HG03354 (cell line): ENCODE measurements at regions not wholly inside any gene's neighbourhood (a gene's known extent, or its start where the extent isn't known, plus 50 kb on each side); places are given as distances from the start of the nearest gene placed in this dataset.

ENCODE experiments used
- ATAC-seq: cut with Tn5 transposase; IDR thresholded peaks from one replicate; pipeline ENCODE4 v1.9.1; 2021; ENCODE audit warnings: mild to moderate bottlenecking; ENCODE audit not compliant: unreplicated experiment, poor library complexity, severe bottlenecking

DNA sequence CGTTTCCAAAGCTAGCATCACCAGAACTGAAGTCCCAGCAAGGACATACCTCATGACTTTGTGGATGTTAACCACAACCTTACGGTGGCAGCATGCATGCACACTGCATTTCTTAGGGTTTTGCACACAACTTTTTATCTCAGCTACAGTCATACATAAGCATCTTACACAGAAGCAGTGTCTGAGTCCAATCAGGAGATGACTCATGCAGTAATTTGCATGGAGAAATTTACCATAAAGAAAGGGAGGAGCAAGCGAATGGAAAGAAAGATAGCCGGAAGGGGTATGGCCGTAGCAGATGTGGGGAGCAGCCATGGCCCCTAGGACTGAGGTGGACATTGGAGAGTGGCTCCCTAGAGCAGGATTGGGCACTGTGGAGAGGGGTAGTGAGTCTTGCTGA, 522.5 kb downstream of the GALR1 start:
- no peak for ATAC-seq

DNA sequence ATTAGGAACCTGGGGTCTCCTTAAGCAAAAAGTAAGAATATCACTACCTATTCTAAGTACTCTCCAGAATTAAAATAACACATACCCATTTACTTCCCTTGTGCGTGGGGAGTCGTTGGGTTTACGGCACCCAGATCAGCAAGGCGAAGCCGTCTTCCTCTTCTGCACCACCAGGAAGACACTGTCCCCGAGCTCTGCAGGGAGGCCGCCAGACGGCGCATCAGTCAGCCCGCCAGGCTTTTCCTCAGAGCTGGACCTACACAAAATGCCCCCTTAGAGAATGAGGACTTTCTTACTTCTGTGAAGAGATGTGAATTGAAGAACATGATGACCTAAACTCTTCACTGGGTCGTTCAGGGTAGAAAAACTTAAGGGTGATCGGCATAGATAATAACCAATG, 526.5 kb downstream of the GALR1 start:
- ATAC-seq, result no peak

DNA sequence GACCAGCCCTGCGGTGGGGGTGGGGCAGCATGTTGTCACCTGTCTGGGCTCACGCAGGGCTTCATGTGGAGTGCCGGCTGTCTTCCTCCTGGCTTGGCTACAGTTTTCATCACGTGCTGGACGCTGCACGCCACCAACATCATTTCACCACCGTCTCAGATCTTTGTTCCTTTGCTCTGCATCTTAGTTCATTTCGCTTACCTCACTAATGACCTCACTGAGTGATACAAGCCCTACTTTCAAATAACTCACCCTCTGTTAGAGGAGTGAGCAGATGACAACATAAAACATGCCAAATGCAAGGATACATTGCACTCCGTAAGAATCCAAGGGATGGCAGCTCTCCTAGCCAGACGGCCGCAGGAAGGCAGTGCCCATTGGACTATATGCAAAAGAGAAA, 527.5 kb downstream of the GALR1 start:
- ATAC-seq, result no peak

- ATAC-seq, result no peak
Observed at GRCh38 chr18:77784759-77785379, 535.2 kb downstream of the GALR1 start.

- no peak for ATAC-seq
Observed at GRCh38 chr18:77785415-77785975, 535.8 kb downstream of the GALR1 start.

- no peak for ATAC-seq
Observed at GRCh38 chr18:77803024-77803423, 553.4 kb downstream of the GALR1 start.

DNA sequence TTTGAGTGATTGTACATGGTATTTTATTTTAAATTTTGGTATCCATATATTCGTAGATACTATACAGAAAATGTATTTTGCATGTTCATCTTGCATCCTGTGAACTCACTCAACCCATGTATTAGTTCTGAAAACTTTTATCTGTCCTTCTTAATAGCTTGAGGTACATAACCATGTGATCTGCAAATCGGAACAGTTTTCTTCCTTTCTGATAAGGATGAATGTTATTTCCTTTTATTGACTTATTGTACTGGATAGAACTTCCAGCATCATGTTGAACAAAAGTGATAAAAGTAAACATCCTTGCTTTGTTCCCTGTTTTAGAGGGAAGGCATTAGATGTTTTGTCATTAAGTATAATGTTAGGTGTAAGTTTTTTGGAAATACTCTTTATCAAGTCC, 554.7 kb downstream of the GALR1 start:
- no peak for ATAC-seq

GRCh38 chr18:77807650-77808049, 558.0 kb downstream of the GALR1 start:
- ATAC-seq, result no peak

DNA sequence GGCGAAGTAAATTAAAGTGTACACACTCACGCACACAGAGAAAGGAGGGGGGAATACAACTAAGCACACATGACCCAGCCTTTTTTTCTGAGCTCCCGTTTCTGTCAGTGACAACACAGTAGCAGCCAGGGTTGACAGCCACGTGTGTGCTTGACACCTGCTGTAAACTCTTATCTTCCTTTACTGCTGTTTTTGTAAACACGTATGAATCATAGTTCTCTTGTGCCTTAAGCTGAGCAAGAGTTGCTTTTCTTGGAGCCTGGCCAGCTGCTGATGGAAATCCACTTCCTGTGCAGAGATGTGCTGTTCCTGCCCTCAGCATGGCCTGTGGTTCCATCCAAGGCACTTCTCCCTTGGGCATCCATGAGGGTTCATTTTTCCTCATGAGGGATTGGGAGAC, 561.9 kb downstream of the GALR1 start:
- no peak for ATAC-seq

GRCh38 chr18:77815666-77816338, 566.2 kb downstream of the GALR1 start:
- ATAC-seq, result no peak

- no peak for ATAC-seq
Observed at GRCh38 chr18:77818328-77818727, 568.7 kb downstream of the GALR1 start.

- no peak for ATAC-seq
Observed at GRCh38 chr18:77820472-77820871, 570.8 kb downstream of the GALR1 start.

- ATAC-seq, result no peak
Observed at GRCh38 chr18:77821892-77822291, 572.2 kb downstream of the GALR1 start.

GRCh38 chr18:77822632-77823031, 573.0 kb downstream of the GALR1 start:
- no peak for ATAC-seq

- no peak for ATAC-seq
Observed at GRCh38 chr18:77833807-77834206, 584.2 kb downstream of the GALR1 start.

- no peak for ATAC-seq
Observed at GRCh38 chr18:77851802-77852201, 602.2 kb downstream of the GALR1 start.

DNA sequence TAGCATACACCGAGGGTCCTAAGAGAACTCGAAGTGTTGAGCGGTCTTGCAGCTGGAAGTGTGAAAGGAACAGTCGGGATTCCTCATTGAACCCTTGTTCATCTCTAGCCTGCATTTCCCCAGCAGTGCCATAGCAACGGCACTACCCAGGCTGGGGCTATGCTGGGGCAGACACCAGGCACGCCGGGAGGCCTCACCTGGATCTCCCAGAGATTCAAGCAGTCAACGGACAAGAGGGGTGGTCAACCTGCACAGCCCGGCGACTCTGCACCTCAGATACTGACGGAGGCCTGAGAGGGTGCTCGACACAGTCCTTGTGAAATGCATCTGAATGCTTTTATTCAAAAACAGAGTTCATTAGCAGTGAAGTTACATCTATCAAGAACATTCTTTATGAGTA, 604.2 kb downstream of the GALR1 start:
- ATAC-seq, result no peak

DNA sequence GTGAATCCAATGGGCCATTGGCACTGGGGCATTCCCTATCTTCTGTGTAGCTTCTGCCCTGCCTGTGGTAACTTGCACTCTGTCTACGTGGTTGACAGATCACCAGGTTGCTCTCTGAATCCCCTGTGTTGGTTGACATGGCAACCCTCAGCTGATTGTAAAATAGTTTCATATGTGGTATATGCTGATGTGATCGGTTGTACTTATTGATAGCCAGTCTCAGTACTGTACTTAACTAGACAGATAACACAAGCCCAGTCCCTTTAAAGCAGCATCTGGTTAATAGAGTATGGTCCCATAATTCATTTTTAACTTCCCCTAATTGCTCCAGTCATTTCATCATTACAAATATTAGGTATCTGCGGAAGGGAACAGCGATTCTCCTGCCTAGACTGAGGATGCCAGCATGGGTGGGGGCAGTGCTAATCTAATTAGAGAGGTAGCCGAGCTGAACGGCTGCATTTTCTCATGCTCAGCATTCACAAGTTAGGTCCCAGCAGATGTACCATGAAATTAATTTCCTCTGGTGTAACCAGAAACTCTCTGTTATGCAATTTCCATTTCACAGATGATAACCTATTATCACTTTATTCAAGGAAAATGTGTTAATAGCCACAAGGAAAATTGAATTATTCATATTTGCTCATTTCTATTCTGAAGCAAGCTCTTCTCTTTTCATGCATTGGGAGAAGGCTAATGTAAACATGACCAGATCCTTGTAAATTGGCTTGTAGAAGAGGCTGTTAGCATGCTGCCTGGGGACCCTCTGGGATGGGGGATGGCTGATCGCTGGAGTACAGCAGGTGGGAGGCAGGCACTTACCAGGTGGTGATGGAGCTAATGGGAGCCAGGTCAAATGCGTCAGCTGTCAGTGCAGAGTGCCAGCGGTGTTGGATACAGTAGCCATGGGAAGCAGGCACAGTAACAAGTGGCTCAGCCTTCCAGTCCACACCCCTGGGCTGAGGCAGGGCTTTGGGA, 608.3 kb downstream of the GALR1 start:
- ATAC-seq, result no peak

- ATAC-seq, result no peak
Observed at GRCh38 chr18:77859634-77860033, 610.0 kb downstream of the GALR1 start.

GRCh38 chr18:77862066-77862757, 612.6 kb downstream of the GALR1 start:
- no peak for ATAC-seq
